ENCODE measurements at regions not wholly inside any gene's neighbourhood (a gene's known extent, or its start where the extent isn't known, plus 50 kb on each side); places are given as distances from the start of the nearest gene placed in this dataset.

DNA sequence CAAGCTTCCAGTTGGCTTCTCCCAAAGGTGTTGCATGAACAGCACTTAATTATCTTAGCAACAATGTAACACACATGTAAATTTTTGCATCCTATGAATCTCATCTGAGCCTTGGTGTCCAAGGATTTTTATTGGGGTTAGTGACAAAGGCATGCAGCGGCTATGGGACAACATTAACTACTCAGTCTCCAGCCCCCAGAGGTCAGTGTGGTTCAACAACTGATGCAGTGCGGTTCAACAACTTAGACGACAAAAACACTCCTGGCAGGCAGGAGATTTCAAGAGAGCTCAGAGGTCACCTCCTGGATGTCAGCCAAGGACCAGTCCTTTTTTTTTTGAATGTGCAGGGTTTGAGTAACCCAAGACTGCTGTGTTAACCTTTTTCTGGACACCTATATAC is 77.5 kb upstream of the HMCN1 start:
- no CpG with 5 or more reads among the region's 3 CpGs for WGBS (ENCODE audit: extremely low coverage, insufficient read length, low lambda C conversion rate)
- Mint-ChIP-seq H3K27ac (no peak overlapping the region; a peak in 2 of 7 replicates), H3K4me1 (peaks cover 4 to 9% of the 10 kb centered on the region in 2 experiments), H3K27me3 (ENCODE audit: low read depth) (no peaks in the 10 kb centered on the region), H3K9me3 (peaks cover 0 to 5% of the 10 kb centered on the region in 2 experiments; a peak in 3 of 5 replicates), H3K4me3 (no peak overlapping the region), H3K36me3 (ENCODE audit: insufficient read depth in 1 of 3, low read depth in 3 of 3) (0 out of 7 replicates have a peak, but pooled peaks cover 0 to 4% (median 0%) of the 10 kb centered on the region in 3 experiments)
- no peak overlapping the region for H3K23ac ChIP-seq (ENCODE audit: insufficient read length, low read depth, low read length)
- no peaks in the 10 kb centered on the region for H3K23me2 ChIP-seq (ENCODE audit: insufficient read length, low read depth, low read length, poor library complexity, severe bottlenecking)
- no peak overlapping the region for H3T11ph ChIP-seq (ENCODE audit: low read length)
- H3K4ac ChIP-seq (ENCODE audit: low read depth, low read length), result no peak overlapping the region
- no peak overlapping the region for H2BK15ac ChIP-seq (ENCODE audit: low read depth, low read length)
- no peaks in the 10 kb centered on the region for H3K27me3 ChIP-seq (ENCODE audit: insufficient read depth, low read length)
- no peak overlapping the region for H2BK12ac ChIP-seq (ENCODE audit: insufficient read length, low read depth, low read length)
- H2AK5ac ChIP-seq (ENCODE audit: insufficient read length, low read length), result no peak overlapping the region
- H3K56ac ChIP-seq (ENCODE audit: insufficient read length, low read depth, low read length), result no peak overlapping the region
- H4K5ac ChIP-seq (ENCODE audit: insufficient read length, low read depth, low read length), result no peak overlapping the region
- no peaks in the 10 kb centered on the region for H3K79me2 ChIP-seq (ENCODE audit: insufficient read depth, low read length)
- H2AFZ ChIP-seq (ENCODE audit: low read length), result no peak overlapping the region
- no peak overlapping the region for H3K14ac ChIP-seq (ENCODE audit: insufficient read depth, low read length)
- H3K4me2 ChIP-seq (ENCODE audit: insufficient read depth, insufficient read length, low read length), result no peak overlapping the region
- H4K91ac ChIP-seq (ENCODE audit: insufficient read length, low read depth, low read length), result no peak overlapping the region
- no peak overlapping the region for H3K9ac ChIP-seq (ENCODE audit: extremely low read depth, insufficient read length, low read length)
- H3K27ac ChIP-seq (ENCODE audit: insufficient read length, low read depth, low read length), result no peak overlapping the region
- no peak for DNase-seq
- H3K18ac ChIP-seq (ENCODE audit: insufficient read length, low read depth, low read length), result no peak overlapping the region
- H4K20me1 ChIP-seq (ENCODE audit: control insufficient read depth, insufficient read depth, insufficient read length), result no peaks in the 10 kb centered on the region
- TF ChIP-seq, protein P1, sequence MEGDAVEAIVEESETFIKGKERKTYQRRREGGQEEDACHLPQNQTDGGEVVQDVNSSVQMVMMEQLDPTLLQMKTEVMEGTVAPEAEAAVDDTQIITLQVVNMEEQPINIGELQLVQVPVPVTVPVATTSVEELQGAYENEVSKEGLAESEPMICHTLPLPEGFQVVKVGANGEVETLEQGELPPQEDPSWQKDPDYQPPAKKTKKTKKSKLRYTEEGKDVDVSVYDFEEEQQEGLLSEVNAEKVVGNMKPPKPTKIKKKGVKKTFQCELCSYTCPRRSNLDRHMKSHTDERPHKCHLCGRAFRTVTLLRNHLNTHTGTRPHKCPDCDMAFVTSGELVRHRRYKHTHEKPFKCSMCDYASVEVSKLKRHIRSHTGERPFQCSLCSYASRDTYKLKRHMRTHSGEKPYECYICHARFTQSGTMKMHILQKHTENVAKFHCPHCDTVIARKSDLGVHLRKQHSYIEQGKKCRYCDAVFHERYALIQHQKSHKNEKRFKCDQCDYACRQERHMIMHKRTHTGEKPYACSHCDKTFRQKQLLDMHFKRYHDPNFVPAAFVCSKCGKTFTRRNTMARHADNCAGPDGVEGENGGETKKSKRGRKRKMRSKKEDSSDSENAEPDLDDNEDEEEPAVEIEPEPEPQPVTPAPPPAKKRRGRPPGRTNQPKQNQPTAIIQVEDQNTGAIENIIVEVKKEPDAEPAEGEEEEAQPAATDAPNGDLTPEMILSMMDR (conservative IDR thresholded peaks at IDR 0.05), result peak; percentile 45; the same call in 2 of the 3 replicates
- H2BK120ac ChIP-seq (ENCODE audit: low read depth, low read length, poor library complexity, severe bottlenecking), result no peak overlapping the region
- H4K8ac ChIP-seq (replicated peaks; ENCODE audit: insufficient read length, low read depth, low read length), result no peak overlapping the region
- H3K79me1 ChIP-seq (ENCODE audit: insufficient read depth, low read depth, low read length, poor library complexity, severe bottlenecking), result no peaks in the 10 kb centered on the region
- H3K4me1 ChIP-seq (ENCODE audit: insufficient read depth, low read length), result no peaks in the 10 kb centered on the region
- no peak overlapping the region for H2BK5ac ChIP-seq (ENCODE audit: insufficient read length, low read length)
- no peak overlapping the region for H2BK20ac ChIP-seq (ENCODE audit: low read depth, low read length, poor library complexity, severe bottlenecking)
- no peaks in the 10 kb centered on the region for H3K9me3 ChIP-seq (ENCODE audit: control insufficient read depth, low read depth, low read length)

Measured in H9 (cell line).